ENCODE measurements at regions not wholly inside any gene's neighbourhood (a gene's known extent, or its start where the extent isn't known, plus 50 kb on each side); places are given as distances from the start of the nearest gene placed in this dataset.

GRCh38 chr6:12404651-12405050, 114.5 kb downstream of the EDN1 start:
- Histone ChIP-seq H3K27ac (ENCODE audit: low read depth in 1 of 3, low read length in 2 of 3) (no peak overlapping the region), H3K36me3 (ENCODE audit: control insufficient read depth in 3 of 3, insufficient read depth in 2 of 3, low read depth in 1 of 3, low read length in 3 of 3) (no peaks in the 10 kb centered on the region), H3K9me3 (ENCODE audit: control insufficient read depth in 2 of 2, insufficient read depth in 1 of 2, low read depth in 1 of 2, low read length in 1 of 2) (no peaks in the 10 kb centered on the region), H3K27me3 (ENCODE audit: control insufficient read depth in 3 of 3, insufficient read depth in 3 of 3, low read length in 3 of 3) (no peaks in the 10 kb centered on the region), H3K4me3 (ENCODE audit: low read depth in 1 of 3, low read length in 3 of 3) (no peak overlapping the region), H3K4me1 (ENCODE audit: control insufficient read depth in 3 of 3, insufficient read depth in 2 of 3, low read depth in 1 of 3, low read length in 2 of 3) (no peaks in the 10 kb centered on the region)
- DNase-seq, result no peak
- FAIRE-seq, result no peak
- WGBS, 3 donors, result 50 to 90% (median 82%) methylated on average over 1 of the region's 1 CpG

- Histone ChIP-seq H3K36me3 (ENCODE audit: control insufficient read depth in 3 of 3, insufficient read depth in 2 of 3, low read depth in 1 of 3, low read length in 3 of 3) (no peaks in the 10 kb centered on the region), H3K4me1 (ENCODE audit: control insufficient read depth in 3 of 3, insufficient read depth in 2 of 3, low read depth in 1 of 3, low read length in 2 of 3) (peaks cover 0 to 2% (median 0%) of the 10 kb centered on the region in 3 donors), H3K4me3 (ENCODE audit: low read depth in 1 of 3, low read length in 3 of 3) (no peak overlapping the region), H3K27ac (ENCODE audit: low read depth in 1 of 3, low read length in 2 of 3) (no peak overlapping the region), H3K27me3 (ENCODE audit: control insufficient read depth in 3 of 3, insufficient read depth in 3 of 3, low read length in 3 of 3) (no peaks in the 10 kb centered on the region), H3K9me3 (ENCODE audit: control insufficient read depth in 2 of 2, insufficient read depth in 1 of 2, low read depth in 1 of 2, low read length in 1 of 2) (no peaks in the 10 kb centered on the region)
- FAIRE-seq, result no peak
- WGBS, 3 donors, result 83 to 92% (median 89%) methylated on average over 9 of the region's 9 CpGs
- no peak for DNase-seq
These were observed 118.6 kb downstream of the EDN1 start for GRCh38 chr6:12408752-12409151.

GRCh38 chr6:12410946-12411345, 120.8 kb downstream of the EDN1 start:
- H3K27ac ChIP-seq (ENCODE audit: low read depth in 1 of 3, low read length in 2 of 3), result no peak overlapping the region
- H3K27me3 ChIP-seq (ENCODE audit: control insufficient read depth in 3 of 3, insufficient read depth in 3 of 3, low read length in 3 of 3), result no peaks in the 10 kb centered on the region
- no peak for DNase-seq
- H3K36me3 ChIP-seq (ENCODE audit: control insufficient read depth in 3 of 3, insufficient read depth in 2 of 3, low read depth in 1 of 3, low read length in 3 of 3), result no peaks in the 10 kb centered on the region
- no peak for FAIRE-seq
- WGBS, 3 donors, result 79 to 90% (median 81%) methylated on average over 4 of the region's 4 CpGs
- peaks cover 0 to 2% (median 0%) of the 10 kb centered on the region in 3 donors for H3K4me1 ChIP-seq (ENCODE audit: control insufficient read depth in 3 of 3, insufficient read depth in 2 of 3, low read depth in 1 of 3, low read length in 2 of 3)
- no peaks in the 10 kb centered on the region for H3K9me3 ChIP-seq (ENCODE audit: control insufficient read depth in 2 of 2, insufficient read depth in 1 of 2, low read depth in 1 of 2, low read length in 1 of 2)
- H3K4me3 ChIP-seq (ENCODE audit: low read depth in 1 of 3, low read length in 3 of 3), result no peak overlapping the region

- WGBS, 3 donors, result 89 to 95% (median 94%) methylated on average over 4 of the region's 4 CpGs
- H3K9me3 ChIP-seq (ENCODE audit: control insufficient read depth in 2 of 2, insufficient read depth in 1 of 2, low read depth in 1 of 2, low read length in 1 of 2), result no peaks in the 10 kb centered on the region
These were observed 124.0 kb downstream of the EDN1 start for GRCh38 chr6:12414096-12414675.

GRCh38 chr6:12415980-12416598, 125.9 kb downstream of the EDN1 start:
- no peaks in the 10 kb centered on the region for H3K36me3 ChIP-seq (ENCODE audit: control insufficient read depth in 3 of 3, insufficient read depth in 2 of 3, low read depth in 1 of 3, low read length in 3 of 3)
- peaks cover 0 to 6% (median 4%) of the 10 kb centered on the region in 3 donors for H3K4me1 ChIP-seq (ENCODE audit: control insufficient read depth in 3 of 3, insufficient read depth in 2 of 3, low read depth in 1 of 3, low read length in 2 of 3)
- no peaks in the 10 kb centered on the region for H3K27me3 ChIP-seq (ENCODE audit: control insufficient read depth in 3 of 3, insufficient read depth in 3 of 3, low read length in 3 of 3)
- DNase-seq, result no peak
- no peak overlapping the region for H3K4me3 ChIP-seq (ENCODE audit: low read depth in 1 of 3, low read length in 3 of 3)
- WGBS, 3 donors, result 83 to 88% (median 87%) methylated on average over 2 of the region's 2 CpGs
- no peak overlapping the region for H3K27ac ChIP-seq (ENCODE audit: low read depth in 1 of 3, low read length in 2 of 3)
- H3K9me3 ChIP-seq (ENCODE audit: control insufficient read depth in 2 of 2, insufficient read depth in 1 of 2, low read depth in 1 of 2, low read length in 1 of 2), result no peaks in the 10 kb centered on the region
- FAIRE-seq, result no peak

More at GRCh38 chr6:12414096-12414675, 124.0 kb downstream of the EDN1 start:
- FAIRE-seq (no peak), DNase-seq (no peak)
- Histone ChIP-seq H3K27ac (ENCODE audit: low read depth in 1 of 3, low read length in 2 of 3) (no peak overlapping the region), H3K36me3 (ENCODE audit: control insufficient read depth in 3 of 3, insufficient read depth in 2 of 3, low read depth in 1 of 3, low read length in 3 of 3) (no peaks in the 10 kb centered on the region), H3K27me3 (ENCODE audit: control insufficient read depth in 3 of 3, insufficient read depth in 3 of 3, low read length in 3 of 3) (no peaks in the 10 kb centered on the region), H3K4me1 (ENCODE audit: control insufficient read depth in 3 of 3, insufficient read depth in 2 of 3, low read depth in 1 of 3, low read length in 2 of 3) (peaks cover 0 to 2% (median 0%) of the 10 kb centered on the region in 3 donors), H3K4me3 (ENCODE audit: low read depth in 1 of 3, low read length in 3 of 3) (no peak overlapping the region)

GRCh38 chr6:12417191-12417590, 127.0 kb downstream of the EDN1 start:
- Histone ChIP-seq H3K9me3 (ENCODE audit: control insufficient read depth in 2 of 2, insufficient read depth in 1 of 2, low read depth in 1 of 2, low read length in 1 of 2) (no peaks in the 10 kb centered on the region), H3K27me3 (ENCODE audit: control insufficient read depth in 3 of 3, insufficient read depth in 3 of 3, low read length in 3 of 3) (no peaks in the 10 kb centered on the region), H3K4me1 (ENCODE audit: control insufficient read depth in 3 of 3, insufficient read depth in 2 of 3, low read depth in 1 of 3, low read length in 2 of 3) (peaks cover 0 to 6% (median 3%) of the 10 kb centered on the region in 3 donors), H3K4me3 (ENCODE audit: low read depth in 1 of 3, low read length in 3 of 3) (no peak overlapping the region), H3K27ac (ENCODE audit: low read depth in 1 of 3, low read length in 2 of 3) (no peak overlapping the region), H3K36me3 (ENCODE audit: control insufficient read depth in 3 of 3, insufficient read depth in 2 of 3, low read depth in 1 of 3, low read length in 3 of 3) (no peaks in the 10 kb centered on the region)
- 90 to 100% (median 91%) methylated on average over 1 of the region's 1 CpG for WGBS, 3 donors
- FAIRE-seq (no peak), DNase-seq (no peak)

GRCh38 chr6:12418946-12419345, 128.8 kb downstream of the EDN1 start:
- FAIRE-seq (no peak), DNase-seq (no peak)
- Histone ChIP-seq H3K4me3 (ENCODE audit: low read depth in 1 of 3, low read length in 3 of 3) (no peak overlapping the region), H3K36me3 (ENCODE audit: control insufficient read depth in 3 of 3, insufficient read depth in 2 of 3, low read depth in 1 of 3, low read length in 3 of 3) (no peaks in the 10 kb centered on the region), H3K9me3 (ENCODE audit: control insufficient read depth in 2 of 2, insufficient read depth in 1 of 2, low read depth in 1 of 2, low read length in 1 of 2) (no peaks in the 10 kb centered on the region), H3K4me1 (ENCODE audit: control insufficient read depth in 3 of 3, insufficient read depth in 2 of 3, low read depth in 1 of 3, low read length in 2 of 3) (peaks cover 0 to 6% (median 3%) of the 10 kb centered on the region in 3 donors), H3K27me3 (ENCODE audit: control insufficient read depth in 3 of 3, insufficient read depth in 3 of 3, low read length in 3 of 3) (no peaks in the 10 kb centered on the region), H3K27ac (ENCODE audit: low read depth in 1 of 3, low read length in 2 of 3) (no peak overlapping the region)
- WGBS, 3 donors, result 92 to 97% (median 94%) methylated on average over 2 of the region's 2 CpGs

GRCh38 chr6:12419631-12420272, 129.6 kb downstream of the EDN1 start:
- no peaks in the 10 kb centered on the region for H3K27me3 ChIP-seq (ENCODE audit: control insufficient read depth in 3 of 3, insufficient read depth in 3 of 3, low read length in 3 of 3)
- H3K4me3 ChIP-seq (ENCODE audit: low read depth in 1 of 3, low read length in 3 of 3), result no peak overlapping the region
- WGBS, 3 donors, result 24 to 36% (median 32%) methylated on average over 3 of the region's 3 CpGs
- H3K36me3 ChIP-seq (ENCODE audit: control insufficient read depth in 3 of 3, insufficient read depth in 2 of 3, low read depth in 1 of 3, low read length in 3 of 3), result no peaks in the 10 kb centered on the region
- H3K4me1 ChIP-seq (ENCODE audit: control insufficient read depth in 3 of 3, insufficient read depth in 2 of 3, low read depth in 1 of 3, low read length in 2 of 3), result peaks cover 0 to 6% (median 3%) of the 10 kb centered on the region in 3 donors
- H3K9me3 ChIP-seq (ENCODE audit: control insufficient read depth in 2 of 2, insufficient read depth in 1 of 2, low read depth in 1 of 2, low read length in 1 of 2), result no peaks in the 10 kb centered on the region
- peak overlapping the region in 1 of 3 donors; percentile 3 for H3K27ac ChIP-seq (ENCODE audit: low read depth in 1 of 3, low read length in 2 of 3)
- DNase-seq (peak; percentile 35 to 46), FAIRE-seq (peak; percentile 49)

Data from small intestine (tissue), 7 donors.